ENCODE measurements at regions not wholly inside any gene's neighbourhood (a gene's known extent, or its start where the extent isn't known, plus 50 kb on each side); places are given as distances from the start of the nearest gene placed in this dataset.

DNA sequence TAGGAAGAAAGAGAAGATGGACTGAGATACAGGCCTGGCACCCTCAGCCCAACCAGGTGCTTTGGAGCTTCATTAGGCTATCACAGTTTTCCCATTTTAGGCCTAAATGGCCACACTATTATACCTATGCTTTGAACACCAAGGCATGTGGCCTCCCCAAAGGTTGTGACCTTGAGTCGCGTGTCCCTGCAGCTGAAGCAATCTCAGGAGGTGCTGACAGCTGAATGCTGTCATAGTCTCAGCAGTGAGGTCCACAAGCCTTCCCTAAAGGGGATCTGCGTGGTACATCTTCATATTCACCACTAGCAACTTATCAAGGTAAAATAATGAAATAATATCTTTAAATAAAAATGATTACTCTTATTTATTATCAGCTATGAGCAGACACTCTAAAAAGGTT, 707.9 kb upstream of the NRSN1 start (continued):
- TF ChIP-seq, protein P1, sequence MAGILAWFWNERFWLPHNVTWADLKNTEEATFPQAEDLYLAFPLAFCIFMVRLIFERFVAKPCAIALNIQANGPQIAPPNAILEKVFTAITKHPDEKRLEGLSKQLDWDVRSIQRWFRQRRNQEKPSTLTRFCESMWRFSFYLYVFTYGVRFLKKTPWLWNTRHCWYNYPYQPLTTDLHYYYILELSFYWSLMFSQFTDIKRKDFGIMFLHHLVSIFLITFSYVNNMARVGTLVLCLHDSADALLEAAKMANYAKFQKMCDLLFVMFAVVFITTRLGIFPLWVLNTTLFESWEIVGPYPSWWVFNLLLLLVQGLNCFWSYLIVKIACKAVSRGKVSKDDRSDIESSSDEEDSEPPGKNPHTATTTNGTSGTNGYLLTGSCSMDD (CRISPR knock-in tag; IDR thresholded peaks at IDR 0.05) = no peak
- TF ChIP-seq, protein P2, sequence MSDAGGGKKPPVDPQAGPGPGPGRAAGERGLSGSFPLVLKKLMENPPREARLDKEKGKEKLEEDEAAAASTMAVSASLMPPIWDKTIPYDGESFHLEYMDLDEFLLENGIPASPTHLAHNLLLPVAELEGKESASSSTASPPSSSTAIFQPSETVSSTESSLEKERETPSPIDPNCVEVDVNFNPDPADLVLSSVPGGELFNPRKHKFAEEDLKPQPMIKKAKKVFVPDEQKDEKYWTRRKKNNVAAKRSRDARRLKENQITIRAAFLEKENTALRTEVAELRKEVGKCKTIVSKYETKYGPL (CRISPR knock-in tag; IDR thresholded peaks at IDR 0.05) = no peak
- TF ChIP-seq NFRKB (IDR thresholded peaks at IDR 0.05) (no peak), ZNF749 (CRISPR knock-in tag; IDR thresholded peaks at IDR 0.05; ENCODE audit: borderline replicate concordance) (no peak)

DNA sequence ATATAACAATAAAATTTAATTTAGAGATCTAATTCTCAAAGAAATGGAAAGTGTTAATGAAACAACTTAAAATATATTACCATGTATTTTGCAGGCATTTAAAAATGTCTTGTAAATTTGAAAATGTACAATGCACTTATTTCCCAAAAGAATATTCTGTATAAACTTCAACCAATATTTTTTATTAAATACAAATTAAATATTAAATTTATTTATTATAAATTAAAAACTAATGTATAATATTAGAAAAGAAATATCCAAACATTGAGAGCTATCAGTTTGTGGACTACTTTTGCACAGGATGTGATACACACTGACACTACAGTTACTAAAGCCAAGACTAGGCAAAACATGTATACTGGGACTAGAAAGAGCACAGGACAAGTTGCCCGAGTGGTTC, 707.0 kb upstream of the NRSN1 start:
- Histone ChIP-seq H3K4me2 (ENCODE audit: low read depth, low read length) (no peak overlapping the region), H3K4me3 (replicated peaks in 1 of 3; ENCODE audit: insufficient read depth in 1 of 3, low read depth in 2 of 3, low read length in 3 of 3) (no peak overlapping the region), H3K79me2 (ENCODE audit: insufficient read depth, low read length) (no peaks in the 10 kb centered on the region), H3K9ac (ENCODE audit: insufficient read depth, low read depth, low read length) (no peak overlapping the region), H3K27ac (ENCODE audit: extremely low read length, insufficient read depth, low read length) (no peak overlapping the region), H3K4me1 (ENCODE audit: insufficient read depth, low read length) (no peaks in the 10 kb centered on the region), H4K20me1 (ENCODE audit: insufficient read depth, low read length) (no peaks in the 10 kb centered on the region), H3K36me3 (replicated peaks in 1 of 2; ENCODE audit: control insufficient read depth in 1 of 2, insufficient read depth in 2 of 2, low read length in 2 of 2) (no peaks in the 10 kb centered on the region), H2AFZ (ENCODE audit: low read length) (no peak overlapping the region), H3K9me3 (ENCODE audit: low read length) (peaks cover 29% of the 10 kb centered on the region), H3K27me3 (ENCODE audit: control insufficient read depth in 1 of 2, insufficient read depth in 2 of 2, low read length in 2 of 2) (no peaks in the 10 kb centered on the region)
- ChIA-PET POLR2A (no interaction called here), CTCF (ENCODE audit: low intra/inter-chr PET ratio, low total read pairs) (no interaction called here)
- WGBS (ENCODE audit: low lambda C conversion rate) = 18% methylated on average over 1 of the region's 1 CpG
- no TSS peak for BruUV-seq (replicated peaks)
- in situ Hi-C loops (cut with HindIII; ENCODE audit: extremely low pct_ligation_motif_present, low pct_unique_long_range_greater_than_20kb) = no loop called here
- DNase-seq (ENCODE audit: low spot score) = no peak
- intact Hi-C loops (cut with micrococcal nuclease; ENCODE audit: unreplicated experiment) = no loop called here
- ATAC-seq = no peak
- no peak for FAIRE-seq
- TF ChIP-seq ZNF577 (CRISPR knock-in tag; IDR thresholded peaks at IDR 0.05; ENCODE audit: borderline replicate concordance, low read depth) (no peak), ZNF251 (CRISPR knock-in tag; IDR thresholded peaks at IDR 0.05) (no peak), ZNF282 (IDR thresholded peaks at IDR 0.05; ENCODE audit: partially characterized antibody) (no peak), ZNF34 (CRISPR knock-in tag; IDR thresholded peaks at IDR 0.05; ENCODE audit: borderline replicate concordance) (no peak), REPIN1 (CRISPR knock-in tag; IDR thresholded peaks at IDR 0.05; ENCODE audit: borderline replicate concordance, low read depth) (no peak), HNRNPL (IDR thresholded peaks at IDR 0.05; ENCODE audit: low read depth, low read length) (no peak), ETV6 (CRISPR knock-in tag; conservative IDR thresholded peaks at IDR 0.05) (no peak)
- TF ChIP-seq, protein P3, sequence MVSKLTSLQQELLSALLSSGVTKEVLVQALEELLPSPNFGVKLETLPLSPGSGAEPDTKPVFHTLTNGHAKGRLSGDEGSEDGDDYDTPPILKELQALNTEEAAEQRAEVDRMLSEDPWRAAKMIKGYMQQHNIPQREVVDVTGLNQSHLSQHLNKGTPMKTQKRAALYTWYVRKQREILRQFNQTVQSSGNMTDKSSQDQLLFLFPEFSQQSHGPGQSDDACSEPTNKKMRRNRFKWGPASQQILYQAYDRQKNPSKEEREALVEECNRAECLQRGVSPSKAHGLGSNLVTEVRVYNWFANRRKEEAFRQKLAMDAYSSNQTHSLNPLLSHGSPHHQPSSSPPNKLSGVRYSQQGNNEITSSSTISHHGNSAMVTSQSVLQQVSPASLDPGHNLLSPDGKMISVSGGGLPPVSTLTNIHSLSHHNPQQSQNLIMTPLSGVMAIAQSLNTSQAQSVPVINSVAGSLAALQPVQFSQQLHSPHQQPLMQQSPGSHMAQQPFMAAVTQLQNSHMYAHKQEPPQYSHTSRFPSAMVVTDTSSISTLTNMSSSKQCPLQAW (CRISPR knock-in tag; IDR thresholded peaks at IDR 0.05) = no peak

Measured in HepG2 (cell line).